Calu3 (cell line): ENCODE measurements at regions not wholly inside any gene's neighbourhood (a gene's known extent, or its start where the extent isn't known, plus 50 kb on each side); places are given as distances from the start of the nearest gene placed in this dataset.

ENCODE experiments used
- BruUV-seq: library from RNA; stranded (reverse); fragments of 400-500 nt; replicated peaks from 2 replicates; lab custom pipeline; 2021; lab: Mats Ljungman, UMichigan
- CTCF ChIA-PET: fragments of 300-600 bp; sonication (Branson Sonifier 250); formaldehyde crosslinking; loops from one replicate; lab custom pipeline; 2022; ENCODE audit warnings: antibody characterized with exemption; lab: Charles Lee
- DNase-seq: peaks from one replicate; pipeline ENCODE4 v3.0.0; 2022
- H3K27ac Mint-ChIP-seq: one replicate; pipeline ENCODE4 v1.8.0; 2022; ENCODE audit warnings: mixed read lengths; ENCODE audit not compliant: unreplicated experiment
- H3K27me3 Mint-ChIP-seq: one replicate; pipeline ENCODE4 v1.8.0; 2022; ENCODE audit warnings: mixed read lengths; ENCODE audit not compliant: unreplicated experiment
- H3K36me3 Mint-ChIP-seq: one replicate; pipeline ENCODE4 v1.8.0; 2022; ENCODE audit warnings: mild to moderate bottlenecking, moderate library complexity, mixed read lengths; ENCODE audit not compliant: insufficient read depth, unreplicated experiment
- H3K4me1 Mint-ChIP-seq: one replicate; pipeline ENCODE4 v1.8.0; 2022; ENCODE audit warnings: mild to moderate bottlenecking, low read depth, mixed read lengths; ENCODE audit not compliant: unreplicated experiment
- H3K4me3 Mint-ChIP-seq: one replicate; pipeline ENCODE4 v1.8.0; 2022; ENCODE audit warnings: mild to moderate bottlenecking, low read depth, moderate library complexity, mixed read lengths; ENCODE audit not compliant: unreplicated experiment
- H3K9me3 Mint-ChIP-seq: one replicate; pipeline ENCODE4 v1.8.0; 2022; ENCODE audit warnings: low read depth, mixed read lengths; ENCODE audit not compliant: unreplicated experiment
- intact Hi-C: fragments of 100-400 bp; cut with micrococcal nuclease; formaldehyde crosslinking; loops from one replicate; pipeline ENCODE4 v1.10.0; 2022; ENCODE audit not compliant: unreplicated experiment
- TF ChIP-seq, protein P1 (sequence below): fragments of 200-600 bp; IDR thresholded peaks from one replicate; pipeline ENCODE4 v1.8.0; 2022; ENCODE audit warnings: antibody characterized with exemption; ENCODE audit not compliant: unreplicated experiment

DNA sequence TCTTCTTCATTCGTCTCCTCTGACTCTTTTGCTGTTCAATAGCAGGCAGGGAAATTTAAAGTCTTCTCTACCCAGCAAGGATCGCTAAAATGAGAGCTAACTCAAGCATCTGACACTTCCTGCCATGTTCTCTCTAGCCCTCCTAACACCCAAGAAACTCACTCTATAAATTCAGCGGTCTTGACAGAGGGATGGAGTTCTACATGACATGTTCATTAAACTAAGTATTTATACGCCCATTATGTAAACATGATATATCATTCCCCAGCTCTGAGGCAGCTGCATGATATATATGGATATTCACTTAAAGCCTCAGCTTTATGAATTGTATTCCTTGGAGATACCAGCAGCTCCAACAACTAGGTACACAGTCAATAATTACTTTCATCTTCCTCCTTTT lies 231.0 kb downstream of the METTL4 start:
- TF ChIP-seq, protein P1, sequence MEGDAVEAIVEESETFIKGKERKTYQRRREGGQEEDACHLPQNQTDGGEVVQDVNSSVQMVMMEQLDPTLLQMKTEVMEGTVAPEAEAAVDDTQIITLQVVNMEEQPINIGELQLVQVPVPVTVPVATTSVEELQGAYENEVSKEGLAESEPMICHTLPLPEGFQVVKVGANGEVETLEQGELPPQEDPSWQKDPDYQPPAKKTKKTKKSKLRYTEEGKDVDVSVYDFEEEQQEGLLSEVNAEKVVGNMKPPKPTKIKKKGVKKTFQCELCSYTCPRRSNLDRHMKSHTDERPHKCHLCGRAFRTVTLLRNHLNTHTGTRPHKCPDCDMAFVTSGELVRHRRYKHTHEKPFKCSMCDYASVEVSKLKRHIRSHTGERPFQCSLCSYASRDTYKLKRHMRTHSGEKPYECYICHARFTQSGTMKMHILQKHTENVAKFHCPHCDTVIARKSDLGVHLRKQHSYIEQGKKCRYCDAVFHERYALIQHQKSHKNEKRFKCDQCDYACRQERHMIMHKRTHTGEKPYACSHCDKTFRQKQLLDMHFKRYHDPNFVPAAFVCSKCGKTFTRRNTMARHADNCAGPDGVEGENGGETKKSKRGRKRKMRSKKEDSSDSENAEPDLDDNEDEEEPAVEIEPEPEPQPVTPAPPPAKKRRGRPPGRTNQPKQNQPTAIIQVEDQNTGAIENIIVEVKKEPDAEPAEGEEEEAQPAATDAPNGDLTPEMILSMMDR, result no peak
- DNase-seq, result no peak
- Mint-ChIP-seq H3K4me1 (peaks cover 13% of the 10 kb centered on the region), H3K27me3 (no peaks in the 10 kb centered on the region), H3K36me3 (no peaks in the 10 kb centered on the region), H3K4me3 (no peak overlapping the region), H3K9me3 (peaks cover 4% of the 10 kb centered on the region), H3K27ac (no peak overlapping the region)
- CTCF ChIA-PET, result no interaction called here
- no TSS peak for BruUV-seq
- intact Hi-C loops, result no loop called here

GRCh38 chr18:2348003-2348402 lies 223.3 kb downstream of the METTL4 start:
- no peaks in the 10 kb centered on the region for H3K9me3 Mint-ChIP-seq
- no peaks in the 10 kb centered on the region for H3K36me3 Mint-ChIP-seq
- intact Hi-C loops, result no loop called here
- no peaks in the 10 kb centered on the region for H3K4me1 Mint-ChIP-seq
- no peaks in the 10 kb centered on the region for H3K27me3 Mint-ChIP-seq
- H3K27ac Mint-ChIP-seq, result no peak overlapping the region
- CTCF ChIA-PET, result no interaction called here
- no peak overlapping the region for H3K4me3 Mint-ChIP-seq
- DNase-seq, result no peak
- TF ChIP-seq, protein P1, result no peak
- no TSS peak for BruUV-seq

GRCh38 chr18:2351126-2351850 lies 220.0 kb downstream of the METTL4 start:
- no peak for DNase-seq
- no peaks in the 10 kb centered on the region for H3K27me3 Mint-ChIP-seq
- no peaks in the 10 kb centered on the region for H3K9me3 Mint-ChIP-seq
- CTCF ChIA-PET, result no interaction called here
- intact Hi-C loops, result no loop called here
- no peak overlapping the region for H3K27ac Mint-ChIP-seq
- H3K36me3 Mint-ChIP-seq, result no peaks in the 10 kb centered on the region
- no peaks in the 10 kb centered on the region for H3K4me1 Mint-ChIP-seq
- H3K4me3 Mint-ChIP-seq, result no peak overlapping the region
- TF ChIP-seq, protein P1, result no peak
- BruUV-seq, result no TSS peak

DNA sequence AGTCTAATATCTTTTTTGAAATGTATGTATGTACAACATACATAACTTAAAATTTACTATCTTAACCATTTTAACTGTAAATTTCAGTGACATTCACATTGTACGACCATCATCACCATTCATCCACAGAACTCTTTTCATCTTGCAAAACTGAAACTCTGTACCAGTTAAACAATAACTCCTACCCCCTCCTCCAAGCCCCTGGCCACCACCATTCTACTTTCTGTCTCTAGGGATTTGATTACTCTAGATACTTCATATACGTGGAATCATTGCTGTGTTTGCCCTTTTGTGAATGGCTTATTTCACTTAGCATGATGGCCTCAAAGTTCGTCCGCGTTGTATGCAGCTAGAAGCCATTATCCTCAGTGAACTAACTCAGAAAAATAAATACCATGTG lies 217.0 kb downstream of the METTL4 start:
- no peaks in the 10 kb centered on the region for H3K9me3 Mint-ChIP-seq
- H3K4me3 Mint-ChIP-seq, result no peak overlapping the region
- intact Hi-C loops, result no loop called here
- BruUV-seq, result no TSS peak
- TF ChIP-seq, protein P1, result no peak
- CTCF ChIA-PET, result no interaction called here
- H3K27ac Mint-ChIP-seq, result no peak overlapping the region
- H3K4me1 Mint-ChIP-seq, result no peaks in the 10 kb centered on the region
- H3K36me3 Mint-ChIP-seq, result no peaks in the 10 kb centered on the region
- H3K27me3 Mint-ChIP-seq, result no peaks in the 10 kb centered on the region
- DNase-seq, result no peak
